GM12874 (cell line): ENCODE measurements at regions not wholly inside any gene's neighbourhood (a gene's known extent, or its start where the extent isn't known, plus 50 kb on each side); places are given as distances from the start of the nearest gene placed in this dataset.

ENCODE experiments used
- CTCF ChIP-seq: IDR thresholded peaks from 2 replicates; pipeline ENCODE4 v1.5.1; 2011; ENCODE audit warnings: low read depth, mild to moderate bottlenecking, control low read depth, low read length, moderate library complexity; ENCODE audit not compliant: insufficient read depth

DNA sequence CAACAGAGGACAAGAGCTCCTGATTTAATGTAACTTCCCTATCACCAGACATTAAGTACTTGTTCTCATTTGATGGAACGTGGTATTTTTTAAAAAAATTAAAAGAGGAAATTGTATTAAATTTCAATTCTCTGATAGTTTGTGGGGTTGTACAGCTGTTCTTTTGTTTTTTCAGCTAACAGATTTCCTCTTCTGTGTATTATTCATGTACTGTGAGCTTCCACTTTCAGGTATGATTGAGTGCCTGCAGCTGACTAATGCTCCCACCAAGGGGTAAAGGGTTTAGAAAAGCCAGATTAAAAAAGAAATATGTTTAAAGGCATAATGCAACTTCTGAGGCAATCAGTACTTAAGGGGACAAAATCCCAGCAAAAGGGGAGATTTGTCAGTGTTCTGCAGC is 117.7 kb upstream of the ACTBL2 start:
- TF ChIP-seq CTCF, result no peak

DNA sequence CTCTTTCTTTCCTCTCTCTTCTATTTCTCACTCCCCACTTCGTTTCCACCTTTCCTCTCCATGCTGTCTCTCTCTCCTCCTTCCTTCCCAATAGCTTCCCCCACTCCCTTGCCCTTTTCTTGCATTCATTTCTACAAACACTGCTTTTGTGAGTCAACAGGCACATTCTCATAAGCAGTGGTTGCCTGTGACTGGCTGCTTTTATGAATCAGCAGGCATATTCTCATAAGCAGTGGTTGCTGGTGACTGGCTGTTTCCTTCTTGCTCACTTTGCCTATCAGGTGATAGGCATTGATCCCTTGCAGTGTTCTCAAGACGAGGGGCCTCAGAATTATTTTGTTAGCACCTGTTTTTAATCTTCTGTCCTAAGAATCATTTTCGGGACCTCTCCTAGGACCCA is 116.1 kb upstream of the ACTBL2 start:
- TF ChIP-seq CTCF, result no peak

- no peak for TF ChIP-seq CTCF
Observed at GRCh38 chr5:57598097-57598496, 115.5 kb upstream of the ACTBL2 start.

- TF ChIP-seq CTCF, result no peak
Observed at GRCh38 chr5:57595523-57595991, 112.9 kb upstream of the ACTBL2 start.

GRCh38 chr5:57594436-57594835 is 111.8 kb upstream of the ACTBL2 start:
- no peak for TF ChIP-seq CTCF

GRCh38 chr5:57592236-57592635 is 109.6 kb upstream of the ACTBL2 start:
- TF ChIP-seq CTCF, result no peak

DNA sequence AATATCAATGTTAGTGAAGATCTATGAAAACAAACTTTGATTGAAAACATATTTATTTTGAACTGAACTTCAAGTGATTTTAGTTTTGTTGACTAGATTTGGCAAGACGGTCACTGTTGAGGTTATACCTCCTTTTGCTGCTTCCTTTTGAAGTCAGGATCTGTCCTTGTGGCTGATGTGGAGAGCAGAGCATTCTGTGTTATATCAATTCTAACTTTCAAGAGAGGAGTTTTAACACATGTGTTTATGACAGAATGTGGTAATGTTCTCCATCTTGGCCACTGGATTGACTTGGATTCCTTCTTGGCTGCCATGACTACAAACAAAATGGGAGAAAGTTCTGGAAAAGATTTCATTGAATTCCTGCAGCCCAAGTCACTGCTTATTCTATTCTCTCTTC is 104.0 kb upstream of the ACTBL2 start:
- no peak for TF ChIP-seq CTCF
